ENCODE measurements at regions not wholly inside any gene's neighbourhood (a gene's known extent, or its start where the extent isn't known, plus 50 kb on each side); places are given as distances from the start of the nearest gene placed in this dataset.

DNA sequence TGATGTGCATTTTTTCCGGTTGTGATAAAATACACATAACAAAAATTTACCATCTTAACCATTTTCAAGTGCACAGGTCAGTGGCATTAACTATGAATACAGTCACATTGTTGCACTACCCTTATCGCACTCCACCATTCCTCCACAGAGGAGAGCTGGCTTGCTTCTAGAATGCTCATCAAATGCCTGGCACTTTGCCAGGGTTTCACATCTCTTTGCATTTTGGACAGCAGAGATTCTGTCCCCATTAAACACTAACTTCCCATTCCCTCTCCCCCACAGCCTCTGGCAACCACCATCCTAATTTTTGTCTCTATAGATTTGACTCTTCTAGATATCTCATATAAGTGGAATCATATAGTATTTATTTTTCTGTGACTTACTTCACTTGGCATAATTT, 165.0 kb downstream of the ASB1 start:
- TF ChIP-seq, protein P1, sequence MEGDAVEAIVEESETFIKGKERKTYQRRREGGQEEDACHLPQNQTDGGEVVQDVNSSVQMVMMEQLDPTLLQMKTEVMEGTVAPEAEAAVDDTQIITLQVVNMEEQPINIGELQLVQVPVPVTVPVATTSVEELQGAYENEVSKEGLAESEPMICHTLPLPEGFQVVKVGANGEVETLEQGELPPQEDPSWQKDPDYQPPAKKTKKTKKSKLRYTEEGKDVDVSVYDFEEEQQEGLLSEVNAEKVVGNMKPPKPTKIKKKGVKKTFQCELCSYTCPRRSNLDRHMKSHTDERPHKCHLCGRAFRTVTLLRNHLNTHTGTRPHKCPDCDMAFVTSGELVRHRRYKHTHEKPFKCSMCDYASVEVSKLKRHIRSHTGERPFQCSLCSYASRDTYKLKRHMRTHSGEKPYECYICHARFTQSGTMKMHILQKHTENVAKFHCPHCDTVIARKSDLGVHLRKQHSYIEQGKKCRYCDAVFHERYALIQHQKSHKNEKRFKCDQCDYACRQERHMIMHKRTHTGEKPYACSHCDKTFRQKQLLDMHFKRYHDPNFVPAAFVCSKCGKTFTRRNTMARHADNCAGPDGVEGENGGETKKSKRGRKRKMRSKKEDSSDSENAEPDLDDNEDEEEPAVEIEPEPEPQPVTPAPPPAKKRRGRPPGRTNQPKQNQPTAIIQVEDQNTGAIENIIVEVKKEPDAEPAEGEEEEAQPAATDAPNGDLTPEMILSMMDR (IDR thresholded peaks at IDR 0.05; ENCODE audit: low read length): no peak
- no peak for TF ChIP-seq EZH2 (optimal IDR thresholded peaks at IDR 0.05; ENCODE audit: low read depth, low read length)
